ENCODE measurements at regions not wholly inside any gene's neighbourhood (a gene's known extent, or its start where the extent isn't known, plus 50 kb on each side); places are given as distances from the start of the nearest gene placed in this dataset.
"Not testable (repeated sequence)": the region's sequence is repeated elsewhere in the genome, so short reads cannot be mapped to it uniquely, and the experiment has no call there.

DNA sequence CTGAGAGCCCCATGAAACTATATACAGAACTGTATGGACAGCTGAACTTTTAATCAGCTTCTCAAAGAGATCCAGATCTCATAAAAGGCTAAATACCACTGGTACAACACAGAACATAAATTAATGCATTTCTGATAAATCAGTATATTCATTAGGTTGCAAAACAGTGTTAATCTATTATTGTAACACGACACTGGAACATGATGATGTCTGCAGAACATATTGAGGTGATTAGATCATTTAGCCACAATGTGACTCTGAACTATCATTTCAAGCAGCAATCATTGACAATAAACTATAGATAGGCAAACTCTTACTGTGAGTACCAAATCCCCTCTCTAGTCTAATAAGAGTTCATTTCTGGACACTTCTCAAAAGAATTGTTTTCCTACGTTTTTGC lies 50.3 kb downstream of the GASK1B start:
- DNase-seq (ENCODE audit: low read depth, low spot score): no peak

DNA sequence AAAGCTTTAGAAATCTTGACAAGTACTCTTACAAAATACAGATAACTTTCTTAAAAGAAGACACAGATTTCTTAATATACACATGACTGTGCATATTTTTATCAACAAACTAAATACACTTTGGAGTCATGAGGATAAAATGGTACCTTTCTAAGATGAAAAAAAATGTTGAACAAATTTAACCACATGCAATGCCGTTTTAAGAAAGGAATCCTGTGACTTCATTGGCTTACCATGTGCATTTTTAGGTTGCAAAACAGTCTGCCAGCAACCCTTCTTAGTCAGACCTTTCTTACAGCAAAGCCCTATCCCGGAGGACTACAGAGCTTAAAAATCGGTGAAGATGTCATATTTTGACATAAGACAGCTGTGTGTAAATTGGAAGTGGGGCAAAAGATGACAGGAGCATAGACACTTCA lies 51.7 kb downstream of the GASK1B start:
- no peak for DNase-seq (ENCODE audit: low read depth, low spot score)

DNA sequence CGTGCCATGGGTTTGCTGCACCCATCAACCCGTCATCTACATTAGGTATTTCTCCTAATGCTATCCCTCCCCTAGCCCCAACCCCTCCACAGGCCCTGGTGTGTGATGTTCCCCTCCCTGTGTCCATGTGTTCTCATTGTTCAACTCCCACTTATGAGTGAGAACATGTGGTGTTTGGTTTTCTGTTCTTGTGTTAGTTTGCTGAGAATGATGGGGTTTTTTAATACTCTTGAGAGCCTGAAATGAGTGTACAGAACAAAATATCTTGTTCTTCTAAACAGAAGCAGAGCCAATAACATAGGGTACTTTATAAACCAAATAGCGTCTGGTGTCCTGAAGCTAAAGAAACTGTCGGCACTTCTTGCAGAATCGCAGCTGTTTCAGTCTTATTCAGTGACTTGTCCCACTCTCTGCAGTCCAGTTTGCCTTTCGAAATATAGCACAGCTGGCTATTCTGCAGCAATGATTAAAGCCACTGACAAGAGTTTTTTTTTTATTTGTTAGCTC lies 52.1 kb downstream of the GASK1B start:
- DNase-seq (ENCODE audit: low read depth, low spot score): not testable (repeated sequence)

DNA sequence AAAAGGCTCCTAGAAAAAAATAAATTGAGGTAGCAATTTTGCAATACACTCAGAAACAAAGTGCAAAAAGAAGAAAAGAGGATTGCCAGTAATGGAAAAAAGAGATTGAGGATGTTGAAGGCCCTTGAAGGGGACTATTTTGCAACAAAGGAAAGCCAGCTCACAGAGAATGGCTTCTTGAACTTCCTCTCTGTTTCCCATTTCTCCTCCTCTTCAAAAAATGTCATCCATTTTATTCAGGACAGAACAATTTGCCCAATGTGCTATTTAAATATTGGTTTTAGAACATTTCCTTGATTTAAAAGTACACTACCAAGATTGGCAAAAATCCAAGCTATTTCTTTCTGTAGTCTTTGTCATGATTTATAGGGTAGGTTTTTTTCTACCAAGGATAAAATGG lies 60.2 kb downstream of the GASK1B start:
- DNase-seq (ENCODE audit: low read depth, low spot score): no peak

DNA sequence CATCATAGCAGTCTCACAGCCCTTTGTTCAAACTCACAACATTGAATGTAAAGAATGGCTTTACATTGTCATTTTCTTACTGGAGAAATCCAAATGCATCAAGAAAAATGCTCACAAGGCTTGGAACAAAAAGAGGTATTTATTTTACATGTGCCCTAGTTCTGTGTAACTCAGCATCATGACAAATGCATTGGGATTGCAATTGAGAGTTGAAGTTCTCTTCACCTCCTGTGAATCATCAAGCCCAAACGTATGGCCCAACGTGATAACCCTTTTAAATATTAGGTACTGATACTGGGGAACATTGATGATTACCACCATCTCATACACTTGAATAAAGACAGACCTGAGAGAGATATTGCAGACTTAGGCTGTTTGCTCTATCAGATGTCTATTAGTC lies 61.6 kb downstream of the GASK1B start:
- DNase-seq (ENCODE audit: low read depth, low spot score): no peak

DNA sequence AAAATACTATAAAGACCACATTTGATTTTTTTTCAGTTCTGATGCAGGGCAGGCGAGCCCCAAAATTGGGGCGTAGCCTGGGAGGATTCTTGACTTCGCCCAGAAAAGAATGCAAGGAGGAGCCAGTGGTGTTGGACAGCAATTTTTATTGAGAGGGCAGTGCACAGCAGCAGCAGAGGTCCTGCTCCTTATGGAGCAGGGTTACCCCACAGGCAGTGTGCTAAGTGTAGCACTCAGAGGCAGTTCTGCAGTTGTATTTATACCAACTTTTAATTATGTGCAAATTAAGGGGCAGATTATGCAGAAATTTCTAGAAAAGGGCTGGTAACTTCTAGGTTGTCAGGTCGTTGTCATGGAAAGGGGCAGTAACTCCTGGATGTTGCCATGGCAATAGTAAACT lies 69.9 kb downstream of the GASK1B start:
- DNase-seq (ENCODE audit: low read depth, low spot score): no peak

DNA sequence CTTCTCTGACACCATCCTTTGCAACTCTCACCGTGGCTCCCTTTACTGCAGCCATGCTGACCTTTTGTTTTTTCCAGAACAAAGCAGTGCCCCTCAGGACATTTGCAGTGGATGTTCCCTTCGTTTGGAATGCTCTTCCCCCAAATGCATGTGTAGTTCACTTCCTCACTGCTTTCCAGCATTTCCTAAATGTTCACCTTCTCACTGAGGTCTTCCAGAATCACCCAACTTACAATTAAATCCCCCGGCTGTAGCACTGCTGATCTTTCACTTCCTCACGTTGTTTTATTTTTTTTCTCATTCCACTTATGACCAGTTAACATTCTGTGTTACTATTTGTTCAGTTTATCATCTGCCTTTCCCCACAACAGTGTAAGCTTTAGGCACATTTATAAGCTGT lies 73.1 kb downstream of the GASK1B start:
- no peak for DNase-seq (ENCODE audit: low read depth, low spot score)

DNA sequence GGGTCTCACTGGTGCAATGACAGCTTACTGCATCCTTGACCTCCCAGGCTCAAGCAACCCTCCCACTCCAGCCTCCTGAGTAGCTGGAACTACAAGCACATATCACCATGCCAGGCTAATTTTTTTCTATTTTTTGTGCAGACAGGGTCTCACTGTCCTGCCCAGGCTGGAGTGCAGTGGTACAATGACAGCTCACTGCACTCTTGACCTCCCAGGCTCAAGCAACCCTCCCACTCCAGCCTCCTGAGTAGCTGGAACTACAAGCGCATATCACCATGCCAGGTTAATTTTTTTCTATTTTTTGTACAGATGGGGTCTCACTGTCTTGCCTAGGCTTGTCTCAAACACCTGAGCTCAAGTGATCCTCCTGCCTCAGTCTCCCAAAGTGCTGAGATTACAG lies 74.0 kb downstream of the GASK1B start:
- no peak for DNase-seq (ENCODE audit: low read depth, low spot score)

DNA sequence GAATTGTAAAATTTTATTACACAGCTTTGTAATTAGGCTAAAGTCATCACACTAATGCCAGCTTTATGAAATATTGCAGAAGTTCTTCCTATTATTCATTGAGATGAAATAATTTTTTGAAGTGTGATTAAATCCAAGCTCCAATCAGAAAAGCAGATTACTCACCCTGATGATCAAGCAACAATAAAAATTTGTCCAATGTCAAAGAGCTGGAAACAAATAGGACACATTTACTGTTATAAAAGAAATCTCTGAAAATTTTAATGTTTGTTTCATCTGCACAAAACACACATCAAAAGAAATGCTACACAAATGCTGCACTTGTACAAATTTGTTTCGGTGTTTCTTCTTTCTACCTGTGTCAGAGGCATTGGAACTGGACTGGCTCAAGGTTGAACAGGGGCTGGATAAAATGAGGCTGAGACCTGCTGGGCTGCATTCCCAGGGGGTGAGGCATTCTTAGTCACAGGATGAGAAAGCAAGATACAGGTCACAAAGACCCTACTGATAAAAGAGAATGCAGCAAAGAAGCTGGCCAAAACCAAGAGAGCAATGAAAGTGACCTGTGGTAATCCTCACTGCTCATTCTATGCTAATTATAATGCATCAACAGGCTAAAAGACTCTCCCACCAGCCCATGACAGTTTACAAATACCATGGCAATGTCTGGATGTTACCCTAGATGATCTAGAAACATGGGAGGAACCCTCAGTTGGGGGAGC lies 78.3 kb downstream of the GASK1B start:
- DNase-seq (ENCODE audit: low read depth, low spot score): no peak

DNA sequence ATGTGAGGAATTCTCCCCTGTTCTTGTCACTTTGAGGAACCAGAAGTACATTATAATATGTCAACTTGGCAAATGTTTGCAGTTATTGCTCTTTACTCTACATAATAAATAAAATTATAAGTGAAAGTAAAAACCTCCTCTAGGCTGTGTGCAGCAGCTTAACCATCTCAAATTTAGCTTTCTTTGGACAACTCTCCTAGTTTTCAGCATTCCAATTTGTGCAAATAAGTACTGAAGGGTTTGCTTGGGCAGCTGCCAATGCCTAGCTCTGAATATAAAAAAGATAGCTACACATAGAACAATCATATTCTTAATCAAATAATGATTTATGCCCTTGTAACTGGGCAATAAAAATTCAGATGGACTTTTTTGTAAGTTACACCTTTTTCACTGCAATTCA lies 82.5 kb downstream of the GASK1B start:
- DNase-seq (ENCODE audit: low read depth, low spot score): no peak

DNA sequence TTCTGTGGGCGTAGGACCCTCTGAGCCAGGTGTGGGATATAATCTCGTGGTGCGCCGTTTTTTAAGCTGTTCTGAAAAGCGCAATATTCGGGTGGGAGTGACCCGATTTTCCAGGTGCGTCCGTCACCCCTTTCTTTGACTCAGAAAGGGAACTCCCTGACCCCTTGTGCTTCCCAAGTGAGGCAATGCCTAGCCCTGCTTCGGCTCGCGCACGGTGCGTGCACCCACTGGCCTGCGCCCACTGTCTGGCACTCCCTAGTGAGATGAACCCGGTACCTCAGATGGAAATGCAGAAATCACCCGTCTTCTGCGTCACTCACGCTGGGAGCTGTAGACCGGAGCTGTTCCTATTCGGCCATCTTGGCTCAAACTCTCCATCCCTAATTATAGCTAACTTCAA lies 82.9 kb downstream of the GASK1B start:
- not testable (repeated sequence) for DNase-seq (ENCODE audit: low read depth, low spot score)

DNA sequence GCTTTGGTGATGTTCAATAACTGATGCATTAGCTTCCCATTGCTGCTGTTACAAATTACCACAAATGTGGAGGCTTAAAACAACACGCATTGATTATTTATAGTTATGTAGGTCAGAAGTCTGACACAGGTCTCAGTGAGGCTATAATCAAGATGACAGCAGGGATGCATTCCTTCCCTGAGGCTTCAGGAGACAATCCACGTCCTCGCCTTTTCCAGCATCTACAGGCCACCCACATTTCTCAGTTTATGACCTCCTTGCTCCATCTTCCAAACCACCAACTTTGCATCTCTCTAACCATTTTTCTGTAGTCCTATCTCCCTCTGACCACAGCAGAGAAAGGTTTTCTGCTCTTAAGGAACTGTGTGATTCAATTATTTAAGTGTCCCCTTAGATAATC lies 92.5 kb downstream of the GASK1B start:
- no peak for DNase-seq (ENCODE audit: low read depth, low spot score)

DNA sequence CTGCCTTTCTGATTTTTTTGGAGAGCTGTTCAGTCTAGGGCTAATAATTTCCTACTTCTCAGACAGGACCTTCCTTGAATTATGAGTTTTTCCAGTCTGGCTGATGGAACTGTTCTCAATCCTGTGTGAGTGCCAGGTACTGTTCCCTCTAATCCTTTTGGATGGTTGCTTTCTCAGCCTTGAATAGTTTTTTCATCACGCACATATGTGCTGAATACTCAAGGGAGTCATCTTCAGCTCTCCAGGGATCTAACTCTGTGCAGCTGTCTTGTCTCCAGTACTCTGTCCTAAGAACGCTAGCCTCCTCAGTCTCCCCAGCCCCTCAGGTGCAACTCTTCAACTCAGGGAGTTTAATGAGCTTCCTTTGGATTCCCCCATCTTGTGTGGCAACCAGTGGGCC lies 93.2 kb downstream of the GASK1B start:
- DNase-seq (ENCODE audit: low read depth, low spot score): no peak

DNA sequence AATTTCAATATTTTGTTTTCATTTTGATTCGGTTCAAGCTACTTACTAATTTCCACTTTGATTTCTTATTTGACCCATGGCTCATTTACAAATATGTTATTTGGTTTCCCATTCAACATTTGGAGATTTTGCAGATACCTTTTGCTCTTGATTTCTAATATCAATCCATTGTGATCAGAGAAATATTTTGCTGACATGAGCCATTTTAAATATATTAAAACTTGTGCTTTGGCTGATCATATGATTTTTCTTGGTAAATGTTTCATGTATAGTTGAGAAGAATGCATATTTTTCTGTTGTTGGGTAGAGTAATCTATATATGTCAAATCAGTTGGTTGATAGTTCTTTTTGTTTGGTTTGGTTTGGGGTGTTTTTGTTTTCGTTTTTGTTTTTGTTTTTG lies 95.0 kb downstream of the GASK1B start:
- no peak for DNase-seq (ENCODE audit: low read depth, low spot score)

DNA sequence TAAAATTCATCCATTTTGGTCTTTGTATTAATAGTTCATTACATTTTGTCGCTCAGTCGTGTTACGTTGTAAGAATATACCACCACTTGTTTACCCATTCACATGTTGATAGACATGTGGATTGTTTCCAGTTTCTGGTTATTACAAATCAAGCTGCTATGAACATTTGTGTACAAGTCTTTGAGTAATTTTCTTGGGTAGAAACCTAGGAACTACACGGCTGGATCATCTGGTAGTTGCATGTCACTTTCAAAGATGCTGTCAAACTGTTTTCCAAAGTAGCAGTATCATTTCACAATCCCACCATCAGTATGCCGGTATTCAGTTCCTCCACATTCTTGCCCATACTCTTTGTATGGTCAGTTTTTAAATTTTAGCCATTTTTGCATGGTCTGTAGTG lies 98.0 kb downstream of the GASK1B start:
- DNase-seq (ENCODE audit: low read depth, low spot score): no peak

DNA sequence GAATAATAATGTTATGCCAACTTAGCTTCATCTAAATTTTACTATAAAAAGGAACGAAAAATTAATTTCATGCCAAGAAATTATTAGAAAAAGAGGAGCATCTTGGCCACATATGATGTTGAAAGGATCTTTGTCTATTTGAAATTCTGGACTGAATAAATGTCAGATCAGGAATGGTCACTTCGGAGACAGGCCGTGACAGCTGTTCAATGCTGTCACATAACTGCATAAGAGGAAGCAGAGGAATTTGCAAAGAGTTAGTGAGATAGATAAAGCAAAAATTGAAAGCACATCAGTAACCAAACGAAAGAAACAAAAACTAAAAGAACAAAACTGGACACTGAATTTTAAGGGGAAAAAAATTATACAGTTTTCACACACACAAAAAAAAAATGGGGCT lies 100.9 kb downstream of the GASK1B start:
- no peak for DNase-seq (ENCODE audit: low read depth, low spot score)

DNA sequence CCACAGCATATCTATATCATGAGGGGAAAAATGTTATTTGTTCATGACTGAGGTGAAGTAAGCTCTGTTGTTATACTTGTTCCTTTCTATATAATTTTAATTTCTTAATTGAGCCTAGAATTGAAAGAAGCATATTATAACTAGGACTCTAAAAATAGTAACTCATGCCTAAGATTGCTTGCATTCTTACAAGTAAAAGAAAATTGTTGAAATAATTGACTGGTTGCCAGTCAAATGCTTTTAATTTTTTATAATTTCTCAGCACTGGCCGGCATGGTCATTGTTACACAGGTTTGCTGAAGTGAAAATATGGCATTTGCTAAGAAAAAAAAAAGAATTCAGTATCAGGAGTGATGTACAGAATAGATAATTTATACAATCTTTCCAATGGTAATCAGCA lies 104.8 kb downstream of the GASK1B start:
- no peak for DNase-seq (ENCODE audit: low read depth, low spot score)

DNA sequence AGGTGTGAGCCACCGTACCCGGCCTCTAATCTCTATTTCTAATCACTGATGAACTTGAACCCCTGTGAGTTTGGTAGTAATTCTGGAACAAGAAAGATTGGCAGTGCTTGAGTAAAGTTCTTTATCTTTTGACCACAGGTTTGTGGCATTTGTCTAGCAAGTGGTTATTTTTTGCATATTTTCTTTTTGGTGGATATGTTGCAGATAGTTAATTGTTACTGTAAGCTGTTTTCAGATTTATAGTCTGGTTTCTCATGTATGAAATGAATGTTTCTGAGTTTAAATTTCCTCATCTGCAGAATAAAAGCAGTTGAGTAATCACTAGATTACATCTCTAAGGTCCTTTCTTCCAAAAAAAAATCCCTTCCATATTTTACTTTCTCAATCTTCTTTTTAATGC lies 105.2 kb downstream of the GASK1B start:
- no peak for DNase-seq (ENCODE audit: low read depth, low spot score)

DNA sequence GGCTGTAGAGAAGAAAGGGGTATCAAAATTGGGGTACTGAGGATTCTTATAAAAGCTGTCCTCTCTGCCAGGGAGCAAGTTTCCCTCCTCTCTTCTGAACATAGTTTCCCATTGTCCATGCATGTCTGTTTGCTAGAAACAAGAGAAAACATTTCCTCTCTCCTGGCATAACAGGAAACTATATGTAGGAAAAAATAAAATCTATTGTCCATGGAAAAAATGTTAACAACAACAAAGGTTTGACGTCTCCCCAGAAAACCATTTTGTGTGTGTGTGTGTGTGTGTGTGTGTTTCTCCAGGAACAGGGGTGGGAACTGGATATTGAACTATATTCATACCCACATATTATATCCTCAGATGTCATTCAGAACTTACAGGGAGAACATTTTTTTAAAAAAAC lies 107.2 kb downstream of the GASK1B start:
- DNase-seq (ENCODE audit: low read depth, low spot score): no peak

DNA sequence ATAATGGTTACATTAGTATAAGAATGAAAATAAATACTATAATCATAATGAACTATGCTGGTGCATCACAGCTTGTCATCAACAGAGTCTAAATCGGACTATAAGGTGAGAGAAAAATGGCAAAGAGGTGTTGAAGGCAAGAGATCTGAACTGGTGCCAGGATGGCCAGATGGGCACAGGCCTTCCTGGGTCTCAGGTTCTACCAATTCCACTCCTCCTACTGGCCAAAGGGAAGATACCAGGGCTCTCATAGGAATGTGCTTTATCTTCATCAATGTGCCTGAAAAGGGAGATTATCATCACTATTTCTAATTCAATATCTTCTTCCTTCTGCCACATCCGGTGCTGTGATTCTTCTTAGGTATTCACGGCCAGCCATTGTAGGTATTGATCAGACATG lies 107.6 kb downstream of the GASK1B start:
- DNase-seq (ENCODE audit: low read depth, low spot score): no peak

DNA sequence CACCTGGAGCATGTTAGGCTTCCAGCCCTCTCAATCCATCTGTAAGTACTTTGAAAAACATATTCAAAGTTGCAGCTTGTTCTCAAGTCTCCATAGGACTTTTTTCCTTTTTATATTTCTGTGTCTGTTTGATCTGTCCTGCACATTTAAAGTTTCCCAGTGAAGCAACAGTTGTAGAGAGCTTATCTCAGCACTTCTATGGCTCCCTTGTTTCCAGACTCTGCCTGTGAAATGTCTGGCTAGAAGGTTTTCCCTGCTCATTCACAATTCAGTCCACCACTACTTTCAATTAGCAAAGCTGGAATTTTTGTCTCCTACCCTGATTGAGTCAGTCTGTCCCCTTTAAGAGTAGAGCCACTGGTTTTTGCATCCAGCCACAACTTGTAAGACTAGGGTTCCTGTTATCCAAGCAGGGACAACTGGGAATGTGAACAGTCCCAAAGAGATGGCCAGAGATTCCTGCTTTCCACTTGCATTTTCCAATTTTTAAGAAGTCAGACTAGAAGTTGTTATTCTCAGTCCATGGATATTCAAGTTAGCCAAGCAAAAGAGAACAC lies 116.1 kb downstream of the GASK1B start:
- DNase-seq (ENCODE audit: low read depth, low spot score): no peak

DNA sequence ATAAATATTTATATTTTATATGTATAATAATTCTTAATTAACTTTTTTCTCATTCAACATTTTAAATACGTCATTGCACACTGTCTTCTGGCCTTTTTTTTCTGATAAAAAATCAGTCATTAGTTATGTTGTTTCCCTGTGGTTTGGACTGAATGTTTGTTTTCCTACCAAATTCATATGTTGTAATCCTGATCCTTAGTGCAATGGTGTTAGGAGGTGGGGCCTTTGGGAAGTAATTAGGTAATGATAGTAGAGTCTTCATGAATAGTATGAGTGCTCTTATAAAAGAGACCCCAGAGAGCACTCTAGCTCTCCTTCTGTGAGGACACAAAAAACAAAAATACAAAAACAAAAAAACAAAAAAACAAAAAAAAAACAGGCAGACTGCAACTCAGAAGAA lies 117.2 kb downstream of the GASK1B start:
- no peak for DNase-seq (ENCODE audit: low read depth, low spot score)

DNA sequence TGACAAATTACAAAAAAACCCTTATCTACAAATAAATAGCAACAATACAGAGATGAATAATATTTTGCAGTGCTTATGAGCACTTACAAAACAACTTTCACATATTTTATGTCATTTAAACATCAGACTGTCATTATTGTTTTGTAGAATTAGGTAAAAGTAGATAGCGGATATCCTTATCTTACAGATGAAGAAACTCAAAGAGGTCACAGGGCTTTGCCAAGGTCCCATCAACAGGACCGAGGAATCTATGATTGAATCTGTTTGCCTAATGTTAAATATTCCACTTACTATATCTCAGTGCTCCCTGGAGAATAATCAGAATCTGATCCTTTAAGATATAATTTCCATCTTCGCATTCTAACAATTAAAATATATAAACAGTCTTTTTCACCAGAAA lies 119.0 kb downstream of the GASK1B start:
- DNase-seq (ENCODE audit: low read depth, low spot score): no peak

DNA sequence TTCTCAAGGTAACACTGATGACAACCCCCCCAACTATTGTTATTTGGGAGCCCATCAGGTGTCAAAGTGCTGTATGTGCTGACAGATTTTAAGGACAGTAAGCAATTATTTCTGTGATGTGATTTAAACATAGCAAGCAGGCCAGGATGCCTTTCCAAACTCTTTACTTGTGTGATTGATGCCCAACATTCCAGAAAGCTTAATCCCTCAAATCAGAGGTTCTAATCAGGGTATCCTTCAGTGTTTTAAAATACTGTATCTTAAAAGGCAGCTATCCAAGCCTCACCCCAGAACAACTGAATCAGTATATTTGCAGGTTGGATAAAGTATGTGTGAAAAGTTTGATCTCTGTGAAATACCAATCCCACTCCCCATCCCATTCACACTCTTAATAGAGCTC lies 119.7 kb downstream of the GASK1B start:
- DNase-seq (ENCODE audit: low read depth, low spot score): no peak
